Neural cell (in vitro differentiated cells): ENCODE measurements at regions not wholly inside any gene's neighbourhood (a gene's known extent, or its start where the extent isn't known, plus 50 kb on each side); places are given as distances from the start of the nearest gene placed in this dataset.

Experiments used
- H2AFZ ChIP-seq: fragments of 200-600, 300-800 bp; sonication (generic), shearing (Covaris generic); 2 replicates; pipeline ENCODE4 v1.6.0; 2014; ENCODE audit warnings: low read depth, mild to moderate bottlenecking, antibody characterized with exemption, low read length, moderate library complexity
- H3F3A ChIP-seq: fragments of 200-600 bp; shearing (Covaris generic); 2 replicates; pipeline ENCODE4 v1.6.1; 2016; ENCODE audit warnings: mild to moderate bottlenecking, moderate library complexity, mixed read lengths, antibody characterized with exemption, low read length; ENCODE audit not compliant: insufficient read depth, poor library complexity, severe bottlenecking
- H3K27ac ChIP-seq: fragments of 200-600, 300-800 bp; sonication (generic), shearing (Covaris generic); 2 replicates; pipeline ENCODE4 v1.5.1; 2014; ENCODE audit warnings: mild to moderate bottlenecking, low read length, moderate library complexity
- H3K27me3 ChIP-seq: fragments of 300-800, 200-600 bp; sonication (generic), shearing (Covaris generic); 2 replicates; pipeline ENCODE4 v1.6.0; 2014; ENCODE audit warnings: mild to moderate bottlenecking, low read depth, low read length, moderate library complexity; ENCODE audit not compliant: insufficient read depth
- H3K36me3 ChIP-seq: fragments of 300-800, 200-600 bp; sonication (generic), shearing (Covaris generic); 2 replicates; pipeline ENCODE4 v1.5.1; 2014; ENCODE audit warnings: mild to moderate bottlenecking, antibody characterized with exemption, low read length, moderate library complexity; ENCODE audit not compliant: insufficient read depth
- H3K4me2 ChIP-seq: fragments of 300-800, 200-600 bp; sonication (generic), shearing (Covaris generic); 2 replicates; pipeline ENCODE4 v1.6.0; 2014; ENCODE audit warnings: mild to moderate bottlenecking, low read length
- H3K4me3 ChIP-seq: fragments of 300-800, 200-600 bp; sonication (generic), shearing (Covaris generic); 2 replicates; pipeline ENCODE4 v1.5.1; 2014; ENCODE audit warnings: mild to moderate bottlenecking, low read length, moderate library complexity
- H3K79me2 ChIP-seq: fragments of 200-600 bp; shearing (Covaris generic); replicated peaks from 2 replicates; pipeline ENCODE4 v1.6.0; 2014; ENCODE audit warnings: mild to moderate bottlenecking, low read length, moderate library complexity; ENCODE audit not compliant: insufficient read depth
- H3K9ac ChIP-seq: fragments of 300-800, 200-600 bp; sonication (generic), shearing (Covaris generic); 2 replicates; pipeline ENCODE4 v1.6.1; 2016; ENCODE audit warnings: mild to moderate bottlenecking, low read length, mixed read lengths
- H3K9me2 ChIP-seq: fragments of 200-600 bp; shearing (Covaris generic); 2 replicates; pipeline ENCODE4 v1.6.1; 2016; ENCODE audit warnings: mild to moderate bottlenecking, low read length, mixed read lengths; ENCODE audit not compliant: insufficient read depth
- H3K9me3 ChIP-seq: fragments of 200-600, 300-800 bp; sonication (generic), shearing (Covaris generic); 2 replicates; pipeline ENCODE4 v1.6.1; 2016; ENCODE audit warnings: mild to moderate bottlenecking, mixed run types, low read length, moderate library complexity, mixed read lengths
- H4K20me1 ChIP-seq: fragments of 200-600 bp; shearing (Covaris generic); 2 replicates; pipeline ENCODE4 v1.6.1; 2016; ENCODE audit warnings: mild to moderate bottlenecking, mixed run types; ENCODE audit not compliant: insufficient read depth
- CTCF ChIP-seq: fragments of 450-650 bp; IDR thresholded peaks from 2 replicates; pipeline ENCODE4 v1.5.1; 2014; ENCODE audit warnings: antibody characterized with exemption, mild to moderate bottlenecking, moderate library complexity; ENCODE audit not compliant: poor library complexity, severe bottlenecking
- EP300 ChIP-seq: fragments of 450-650 bp; conservative IDR thresholded peaks from 2 replicates; pipeline ENCODE4 v1.6.1; 2014; ENCODE audit warnings: antibody characterized with exemption, mild to moderate bottlenecking, moderate library complexity; ENCODE audit not compliant: poor library complexity, severe bottlenecking
- EZH2 ChIP-seq: fragments of 200-600, 300-800 bp; shearing (Covaris generic), sonication (generic); IDR thresholded peaks from 2 replicates; pipeline ENCODE4 v1.6.1; 2014; ENCODE audit warnings: antibody characterized with exemption, low read length, borderline replicate concordance, mild to moderate bottlenecking; ENCODE audit not compliant: insufficient read depth, poor library complexity, severe bottlenecking
- MXI1 ChIP-seq: fragments of 450-650 bp; conservative IDR thresholded peaks from 2 replicates; pipeline ENCODE4 v1.6.1; 2014; ENCODE audit warnings: antibody characterized with exemption, mild to moderate bottlenecking; ENCODE audit not compliant: poor library complexity, severe bottlenecking
- POLR2AphosphoS5 ChIP-seq: IDR thresholded peaks from 2 replicates; pipeline ENCODE4 v1.6.1; 2012
- RAD21 ChIP-seq: fragments of 450-650 bp; conservative IDR thresholded peaks from 2 replicates; pipeline ENCODE4 v1.6.1; 2014; ENCODE audit warnings: antibody characterized with exemption, mild to moderate bottlenecking, moderate library complexity
- REST ChIP-seq: IDR thresholded peaks from 2 replicates; pipeline ENCODE4 v1.6.1; 2012; ENCODE audit warnings: borderline replicate concordance
- SMC3 ChIP-seq: fragments of 450-650 bp; conservative IDR thresholded peaks from 2 replicates; pipeline ENCODE4 v1.6.1; 2014; ENCODE audit warnings: antibody characterized with exemption, mild to moderate bottlenecking, moderate library complexity; ENCODE audit not compliant: poor library complexity
- TAF1 ChIP-seq: IDR thresholded peaks from 2 replicates; pipeline ENCODE4 v1.6.1; 2012; ENCODE audit warnings: low read depth

- Histone ChIP-seq H2AFZ (no peak overlapping the region), H3K79me2 (no peaks in the 10 kb centered on the region), H3K4me2 (no peak overlapping the region), H4K20me1 (no peaks in the 10 kb centered on the region), H3K36me3 (no peaks in the 10 kb centered on the region), H3F3A (no peaks in the 10 kb centered on the region), H3K4me3 (no peak overlapping the region), H3K9me3 (no peaks in the 10 kb centered on the region), H3K9ac (no peak overlapping the region), H3K27ac (no peak overlapping the region), H3K9me2 (no peaks in the 10 kb centered on the region), H3K27me3 (no peaks in the 10 kb centered on the region)
- TF ChIP-seq EZH2 (no peak), RAD21 (no peak), REST (no peak), TAF1 (no peak), EP300 (no peak), MXI1 (no peak), POLR2AphosphoS5 (no peak), CTCF (no peak), SMC3 (no peak)
These were observed 119.5 kb upstream of the WSCD2 start for GRCh38 chr12:108009442-108010070.

- Histone ChIP-seq H3K27me3 (no peaks in the 10 kb centered on the region), H3K27ac (no peak overlapping the region), H3K79me2 (no peaks in the 10 kb centered on the region), H2AFZ (no peak overlapping the region), H3K9me2 (no peaks in the 10 kb centered on the region), H3K4me3 (no peak overlapping the region), H3F3A (no peaks in the 10 kb centered on the region), H4K20me1 (no peaks in the 10 kb centered on the region), H3K9me3 (no peaks in the 10 kb centered on the region), H3K9ac (no peak overlapping the region), H3K4me2 (no peak overlapping the region), H3K36me3 (no peaks in the 10 kb centered on the region)
- TF ChIP-seq CTCF: no peak
- no peak for TF ChIP-seq EZH2
- no peak for TF ChIP-seq TAF1
- TF ChIP-seq REST: no peak
- TF ChIP-seq MXI1: no peak
- no peak for TF ChIP-seq SMC3
- TF ChIP-seq POLR2AphosphoS5: no peak
- no peak for TF ChIP-seq RAD21
- no peak for TF ChIP-seq EP300
These were observed 113.0 kb upstream of the WSCD2 start for GRCh38 chr12:108016022-108016564.
